ENCODE measurements at regions not wholly inside any gene's neighbourhood (a gene's known extent, or its start where the extent isn't known, plus 50 kb on each side); places are given as distances from the start of the nearest gene placed in this dataset.
"Not testable (repeated sequence)": the region's sequence is repeated elsewhere in the genome, so short reads cannot be mapped to it uniquely, and the experiment has no call there.

- H3K27me3 ChIP-seq (ENCODE audit: insufficient read depth), result no peaks in the 10 kb centered on the region
- no peak for DNase-seq
- no peak overlapping the region for H3K27ac ChIP-seq (ENCODE audit: low read depth in 2 of 2, low read length in 1 of 2)
- no peak overlapping the region for H3K4me2 ChIP-seq
- no peaks in the 10 kb centered on the region for H3K36me3 ChIP-seq (replicated peaks in 1 of 2; ENCODE audit: control insufficient read depth in 1 of 2, insufficient read depth in 2 of 2, low read length in 1 of 2)
- H3K79me2 ChIP-seq (ENCODE audit: insufficient read depth), result no peaks in the 10 kb centered on the region
- ChIA-PET POLR2A (no interaction called here), CTCF (no interaction called here)
- H3F3A ChIP-seq (replicated peaks; ENCODE audit: insufficient read depth), result no peaks in the 10 kb centered on the region
- TF ChIP-seq EP300 (IDR thresholded peaks at IDR 0.05; ENCODE audit: borderline replicate concordance in 1 of 2, low read depth in 1 of 2, low read length in 1 of 2) (no peak), ZBTB33 (IDR thresholded peaks at IDR 0.05; ENCODE audit: borderline replicate concordance, low read depth) (no peak), NFIC (IDR thresholded peaks at IDR 0.05; ENCODE audit: borderline replicate concordance) (no peak), PBX3 (IDR thresholded peaks at IDR 0.05) (no peak), RAD21 (IDR thresholded peaks at IDR 0.05; ENCODE audit: low read length) (no peak), CTCF (IDR thresholded peaks at IDR 0.05) (no peak), RFX5 (IDR thresholded peaks at IDR 0.05; ENCODE audit: low read length) (no peak), TEAD4 (IDR thresholded peaks at IDR 0.05; ENCODE audit: borderline replicate concordance, insufficient read depth) (no peak), GABPA (IDR thresholded peaks at IDR 0.05; ENCODE audit: low read depth) (no peak)
- WGBS (ENCODE audit: low lambda C conversion rate), result 75% methylated on average over 2 of the region's 4 CpGs
- H3K9ac ChIP-seq, result no peak overlapping the region
- H3K9me2 ChIP-seq, result no peaks in the 10 kb centered on the region
- no peak overlapping the region for H2AFZ ChIP-seq (ENCODE audit: low read depth)
- no peak overlapping the region for H3K4me3 ChIP-seq (ENCODE audit: low read depth in 2 of 2, low read length in 1 of 2)
- no peaks in the 10 kb centered on the region for H3K4me1 ChIP-seq (ENCODE audit: control insufficient read depth in 1 of 2, insufficient read depth in 2 of 2, low read depth in 1 of 2, low read length in 1 of 2)
- no peaks in the 10 kb centered on the region for H3K9me3 ChIP-seq
- H4K20me1 ChIP-seq (ENCODE audit: insufficient read depth), result no peaks in the 10 kb centered on the region
Measured at GRCh38 chr11:92611157-92611556, 358.3 kb upstream of the MTNR1B start.

GRCh38 chr11:92618020-92618419 lies 351.4 kb upstream of the MTNR1B start:
- CTCF ChIA-PET, result interaction anchor here (0.6 to 0.8 kb wide), 2 partner anchors 8 to 14 kb away, joined by 3 read pairs; no protein-coding TSS in a partner anchor

More at GRCh38 chr11:92618020-92618419, 351.4 kb upstream of the MTNR1B start:
- H3K9me2 ChIP-seq; H3K27ac ChIP-seq (ENCODE audit: low read depth in 2 of 2, low read length in 1 of 2); DNase-seq; H3K4me3 ChIP-seq (ENCODE audit: low read depth in 2 of 2, low read length in 1 of 2); H3F3A ChIP-seq (replicated peaks; ENCODE audit: insufficient read depth); POLR2A ChIA-PET; H3K36me3 ChIP-seq (replicated peaks in 1 of 2; ENCODE audit: control insufficient read depth in 1 of 2, insufficient read depth in 2 of 2, low read length in 1 of 2); H3K4me2 ChIP-seq; H3K9me3 ChIP-seq; H3K27me3 ChIP-seq (ENCODE audit: insufficient read depth); H4K20me1 ChIP-seq (ENCODE audit: insufficient read depth); H3K9ac ChIP-seq; H3K79me2 ChIP-seq (ENCODE audit: insufficient read depth); H2AFZ ChIP-seq (ENCODE audit: low read depth); H3K4me1 ChIP-seq (ENCODE audit: control insufficient read depth in 1 of 2, insufficient read depth in 2 of 2, low read depth in 1 of 2, low read length in 1 of 2): not testable (repeated sequence)
- WGBS (ENCODE audit: low lambda C conversion rate), result 79% methylated on average over 8 of the region's 10 CpGs

Data from SK-N-SH (cell line).